GM23248 (cell line): ENCODE measurements at regions not wholly inside any gene's neighbourhood (a gene's known extent, or its start where the extent isn't known, plus 50 kb on each side); places are given as distances from the start of the nearest gene placed in this dataset.

Experiments used
- DNase-seq: peaks from one replicate; pipeline ENCODE4 v3.0.0-alpha.2; 2015
- H2AFZ ChIP-seq: fragments of 200-600 bp; sonication (generic); 2 replicates; pipeline ENCODE4 v1.6.1; 2016; ENCODE audit warnings: antibody characterized with exemption
- H3F3A ChIP-seq: fragments of 200-600 bp; sonication (generic); 2 replicates; pipeline ENCODE4 v1.6.1; 2016; ENCODE audit warnings: mild to moderate bottlenecking, antibody characterized with exemption, mixed run types; ENCODE audit not compliant: insufficient read depth
- H3K27ac ChIP-seq: fragments of 200-600 bp; sonication (generic); 2 replicates; pipeline ENCODE4 v1.5.1; 2016; ENCODE audit warnings: mild to moderate bottlenecking
- H3K27me3 ChIP-seq: fragments of 200-600 bp; sonication (generic); replicated peaks from 2 replicates; pipeline ENCODE4 v1.6.1; 2016; ENCODE audit warnings: mild to moderate bottlenecking; ENCODE audit not compliant: insufficient read depth
- H3K36me3 ChIP-seq: fragments of 200-600 bp; sonication (generic); 2 replicates; pipeline ENCODE4 v1.6.1; 2016; ENCODE audit warnings: low read depth, mild to moderate bottlenecking
- H3K4me1 ChIP-seq: fragments of 200-600 bp; sonication (generic); 2 replicates; pipeline ENCODE4 v1.6.1; 2016; ENCODE audit warnings: mild to moderate bottlenecking; ENCODE audit not compliant: insufficient read depth
- H3K4me2 ChIP-seq: fragments of 200-600 bp; sonication (generic); one replicate; pipeline ENCODE4 v1.6.1; 2016; ENCODE audit warnings: mild to moderate bottlenecking; ENCODE audit not compliant: unreplicated experiment
- H3K4me3 ChIP-seq: fragments of 200-600 bp; sonication (generic); 2 replicates; pipeline ENCODE4 v1.5.1; 2016; ENCODE audit warnings: mild to moderate bottlenecking
- H3K79me2 ChIP-seq: fragments of 200-600 bp; sonication (generic); 2 replicates; pipeline ENCODE4 v1.6.1; 2016; ENCODE audit warnings: mild to moderate bottlenecking; ENCODE audit not compliant: insufficient read depth
- H3K9ac ChIP-seq: fragments of 200-600 bp; sonication (generic); 2 replicates; pipeline ENCODE4 v1.6.1; 2016; ENCODE audit warnings: mild to moderate bottlenecking
- H3K9me2 ChIP-seq: fragments of 200-600 bp; sonication (generic); 2 replicates; pipeline ENCODE4 v1.6.1; 2016; ENCODE audit warnings: mixed run types, mild to moderate bottlenecking, moderate library complexity; ENCODE audit not compliant: insufficient read depth
- H3K9me3 ChIP-seq: fragments of 200-600 bp; sonication (generic); one replicate; pipeline ENCODE4 v1.6.1; 2017; ENCODE audit warnings: low read depth
- H4K20me1 ChIP-seq: fragments of 200-600 bp; sonication (generic); 2 replicates; pipeline ENCODE4 v1.6.0; 2016; ENCODE audit not compliant: insufficient read depth
- EZH2 ChIP-seq: fragments of 200-600 bp; sonication (generic); IDR thresholded peaks from 2 replicates; pipeline ENCODE4 v1.6.1; 2018; ENCODE audit warnings: antibody characterized with exemption, mild to moderate bottlenecking; ENCODE audit not compliant: insufficient read depth, poor library complexity, severe bottlenecking
- EZH2phosphoT487 ChIP-seq: fragments of 200-600 bp; sonication (generic); IDR thresholded peaks from 2 replicates; pipeline ENCODE4 v1.6.1; 2018; ENCODE audit warnings: antibody characterized with exemption, moderate library complexity, mild to moderate bottlenecking, low read depth; ENCODE audit not compliant: insufficient read depth
- WGBS, 2 experiments: methylation state at CpG; one replicate each; pipeline ENCODE4 v1.1.6; 2015 to 2017; ENCODE audit warnings: low lambda C conversion rate in 2 of 2, low coverage in 1 of 2; ENCODE audit errors: missing lambda C conversion rate in 2 of 2; 5-methylcytosine and 5-hydroxymethylcytosine counted together
- in situ Hi-C: fragments of 300-500 bp; cut with MboI; formaldehyde crosslinking; loops from 2 replicates; pipeline ENCODE4 v1.15.0; 2020

DNA sequence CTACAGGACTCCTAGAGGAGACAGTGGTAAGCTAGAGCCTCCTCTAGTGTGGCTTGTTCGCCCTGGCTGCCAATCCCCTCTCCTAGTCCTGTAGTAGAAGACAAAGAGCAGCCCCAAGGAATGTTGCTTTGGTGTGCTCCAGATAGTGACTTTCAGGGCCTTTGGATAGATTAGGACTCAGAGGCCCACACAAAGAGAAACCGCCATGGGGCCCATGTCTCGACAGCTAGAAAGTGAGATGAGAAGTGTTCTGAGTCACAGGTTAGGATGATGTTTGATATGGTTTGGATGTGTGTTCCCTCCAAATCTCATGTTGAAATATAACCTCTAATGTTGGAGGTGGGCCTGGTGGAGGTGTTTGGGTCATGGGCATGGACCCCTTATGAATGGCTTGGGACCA, 51.8 kb upstream of the JDP2 start:
- Histone ChIP-seq H3K4me2 (no peak overlapping the region), H3K79me2 (no peaks in the 10 kb centered on the region), H3F3A (no peaks in the 10 kb centered on the region), H3K9ac (no peak overlapping the region), H3K4me1 (no peaks in the 10 kb centered on the region), H3K27me3 (peaks cover 30% of the 10 kb centered on the region), H4K20me1 (no peaks in the 10 kb centered on the region), H3K36me3 (no peaks in the 10 kb centered on the region), H2AFZ (no peak overlapping the region), H3K27ac (no peak overlapping the region), H3K9me3 (no peaks in the 10 kb centered on the region), H3K9me2 (no peaks in the 10 kb centered on the region), H3K4me3 (no peak overlapping the region)
- WGBS, 2 experiments = 69 to 71% methylated on average over 3 of the region's 3 CpGs
- TF ChIP-seq EZH2phosphoT487 (no peak), EZH2 (no peak)
- DNase-seq = no peak
- in situ Hi-C loops = no loop called here
